ENCODE measurements at regions not wholly inside any gene's neighbourhood (a gene's known extent, or its start where the extent isn't known, plus 50 kb on each side); places are given as distances from the start of the nearest gene placed in this dataset.

DNA sequence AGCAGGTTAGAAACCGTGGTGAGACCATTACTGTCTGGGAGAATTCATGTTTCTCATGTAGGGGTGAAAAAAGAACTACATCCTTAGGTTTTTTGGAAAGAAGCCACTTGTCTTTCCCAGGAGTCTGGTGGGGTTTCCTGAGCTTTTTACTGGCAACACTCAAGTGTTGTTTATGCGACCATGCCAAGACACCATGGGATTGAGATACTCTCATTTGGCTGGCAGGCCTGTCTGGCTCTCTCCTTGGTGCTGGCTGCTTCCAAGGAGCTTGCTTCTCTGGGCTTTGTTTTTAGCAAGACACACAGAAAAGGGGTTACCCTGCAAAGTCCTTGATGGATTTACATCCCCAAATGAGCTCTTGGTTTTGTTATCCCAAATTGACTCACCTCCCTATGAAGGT lies 80.9 kb upstream of the ISL1 start:
- Histone ChIP-seq H3K4me2 (ENCODE audit: low read depth, low read length, poor library complexity, severe bottlenecking) (no peak overlapping the region), H3K36me3 (ENCODE audit: low read length) (no peaks in the 10 kb centered on the region), H3K9me2 (replicated peaks; ENCODE audit: insufficient read depth, low read length) (no peaks in the 10 kb centered on the region), H4K20me1 (ENCODE audit: low read depth, low read length) (no peaks in the 10 kb centered on the region), H2AFZ (ENCODE audit: low read depth, low read length, severe bottlenecking) (no peak overlapping the region), H3K4me3 (ENCODE audit: insufficient read depth, low read length, poor library complexity, severe bottlenecking) (no peak overlapping the region), H3K79me2 (ENCODE audit: insufficient read depth, low read length) (no peaks in the 10 kb centered on the region), H3K27me3 (ENCODE audit: low read length) (no peaks in the 10 kb centered on the region), H3K27ac (ENCODE audit: low read depth, low read length) (no peak overlapping the region), H3F3A (ENCODE audit: insufficient read depth) (no peaks in the 10 kb centered on the region), H3K9me3 (ENCODE audit: insufficient read depth, low read length) (no peaks in the 10 kb centered on the region), H3K9ac (ENCODE audit: low read length) (no peak overlapping the region)
- TF ChIP-seq, protein P1, sequence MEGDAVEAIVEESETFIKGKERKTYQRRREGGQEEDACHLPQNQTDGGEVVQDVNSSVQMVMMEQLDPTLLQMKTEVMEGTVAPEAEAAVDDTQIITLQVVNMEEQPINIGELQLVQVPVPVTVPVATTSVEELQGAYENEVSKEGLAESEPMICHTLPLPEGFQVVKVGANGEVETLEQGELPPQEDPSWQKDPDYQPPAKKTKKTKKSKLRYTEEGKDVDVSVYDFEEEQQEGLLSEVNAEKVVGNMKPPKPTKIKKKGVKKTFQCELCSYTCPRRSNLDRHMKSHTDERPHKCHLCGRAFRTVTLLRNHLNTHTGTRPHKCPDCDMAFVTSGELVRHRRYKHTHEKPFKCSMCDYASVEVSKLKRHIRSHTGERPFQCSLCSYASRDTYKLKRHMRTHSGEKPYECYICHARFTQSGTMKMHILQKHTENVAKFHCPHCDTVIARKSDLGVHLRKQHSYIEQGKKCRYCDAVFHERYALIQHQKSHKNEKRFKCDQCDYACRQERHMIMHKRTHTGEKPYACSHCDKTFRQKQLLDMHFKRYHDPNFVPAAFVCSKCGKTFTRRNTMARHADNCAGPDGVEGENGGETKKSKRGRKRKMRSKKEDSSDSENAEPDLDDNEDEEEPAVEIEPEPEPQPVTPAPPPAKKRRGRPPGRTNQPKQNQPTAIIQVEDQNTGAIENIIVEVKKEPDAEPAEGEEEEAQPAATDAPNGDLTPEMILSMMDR (IDR thresholded peaks at IDR 0.05; ENCODE audit: insufficient read depth, low read length, poor library complexity, severe bottlenecking) = no peak
- TF ChIP-seq EZH2phosphoT487 (conservative IDR thresholded peaks at IDR 0.05; ENCODE audit: low read length) = no peak

DNA sequence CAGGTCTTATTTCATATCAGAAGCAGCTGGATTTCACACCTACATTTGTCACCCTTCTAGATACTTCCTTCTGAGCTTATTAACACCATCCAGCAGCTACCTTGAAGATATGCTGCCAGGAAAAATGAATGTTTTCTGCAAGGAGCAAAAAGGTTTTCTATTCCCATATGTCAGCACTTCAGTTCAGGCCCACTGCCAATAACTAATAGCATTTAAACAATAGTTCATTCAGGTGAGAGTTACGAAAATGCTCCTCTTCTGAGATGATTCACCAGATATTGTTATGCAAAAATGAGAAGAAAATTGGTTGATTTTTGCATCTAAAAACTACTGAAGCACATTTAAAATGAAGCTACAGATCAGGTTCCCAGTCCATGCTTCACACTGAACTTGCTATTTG lies 56.4 kb upstream of the ISL1 start:
- Histone ChIP-seq H3K36me3 (ENCODE audit: low read length) (no peaks in the 10 kb centered on the region), H3K79me2 (ENCODE audit: insufficient read depth, low read length) (no peaks in the 10 kb centered on the region), H3K9ac (ENCODE audit: low read length) (no peak overlapping the region), H3K27ac (ENCODE audit: low read depth, low read length) (no peak overlapping the region), H2AFZ (ENCODE audit: low read depth, low read length, severe bottlenecking) (no peak overlapping the region), H3K9me3 (ENCODE audit: insufficient read depth, low read length) (no peaks in the 10 kb centered on the region), H3K4me3 (ENCODE audit: insufficient read depth, low read length, poor library complexity, severe bottlenecking) (no peak overlapping the region), H3K4me2 (ENCODE audit: low read depth, low read length, poor library complexity, severe bottlenecking) (no peak overlapping the region), H3F3A (ENCODE audit: insufficient read depth) (no peaks in the 10 kb centered on the region), H3K9me2 (replicated peaks; ENCODE audit: insufficient read depth, low read length) (no peaks in the 10 kb centered on the region), H4K20me1 (ENCODE audit: low read depth, low read length) (no peaks in the 10 kb centered on the region), H3K27me3 (ENCODE audit: low read length) (no peaks in the 10 kb centered on the region)
- TF ChIP-seq, protein P1 (IDR thresholded peaks at IDR 0.05; ENCODE audit: insufficient read depth, low read length, poor library complexity, severe bottlenecking) = no peak
- TF ChIP-seq EZH2phosphoT487 (conservative IDR thresholded peaks at IDR 0.05; ENCODE audit: low read length) = no peak
